T-cell (primary cell): ENCODE measurements at regions not wholly inside any gene's neighbourhood (a gene's known extent, or its start where the extent isn't known, plus 50 kb on each side); places are given as distances from the start of the nearest gene placed in this dataset.

Experiments
- ATAC-seq, 4 experiments: fragments of 200-7000 bp in 3 of 4; fragments of 150-1000 bp in 1 of 4; cut with Tn5 transposase; replicated peaks in 1 of 4; 1 replicate in 3 of 4; 2 replicates in 1 of 4; pipeline ENCODE4 v1.10.0; 2021; ENCODE audit warnings: moderate library complexity in 3 of 4, mild to moderate bottlenecking in 2 of 4, moderate number of reproducible peaks in 1 of 4
- CTCF ChIA-PET, 2 donors: fragments of 300-600 bp; sonication (Branson Sonifier 250); formaldehyde crosslinking; loops; one replicate each; lab custom pipeline; 2022; ENCODE audit warnings: antibody characterized with exemption in 2 of 2; lab: Charles Lee
- POLR2A ChIA-PET, 2 donors: fragments of 300-600 bp; sonication (Branson Sonifier 250); formaldehyde crosslinking; loops; one replicate each; lab custom pipeline; 2022; ENCODE audit warnings: antibody characterized with exemption in 2 of 2; lab: Charles Lee
- DNase-seq, 35 experiments: peaks; one replicate each; pipeline versions ENCODE4 v3.0.0 to v3.0.0-alpha.2; 2013 to 2023
- H3K27ac ChIP-seq: one replicate; pipeline ENCODE4 v1.5.1; 2013; ENCODE audit warnings: low read length
- H3K27me3 ChIP-seq, 2 experiments: replicated peaks in 1 of 2; 1 replicate in 1 of 2; 2 replicates in 1 of 2; pipeline versions ENCODE4 v1.6.1 to v1.7.0; 2013; ENCODE audit warnings: low read length in 1 of 2, mixed read lengths in 1 of 2; ENCODE audit not compliant: control insufficient read depth in 2 of 2, insufficient read depth in 2 of 2; ENCODE audit errors: extremely low read depth in 1 of 2
- H3K36me3 ChIP-seq, 2 donors: 1 replicate in 1 of 2; 2 replicates in 1 of 2; pipeline versions ENCODE4 v1.6.1 to v1.7.0; 2013; ENCODE audit warnings: low read length in 1 of 2; ENCODE audit not compliant: control insufficient read depth in 2 of 2, insufficient read depth in 1 of 2; ENCODE audit errors: extremely low read depth in 1 of 2
- H3K4me1 ChIP-seq, 2 experiments: 1 replicate in 1 of 2; 2 replicates in 1 of 2; pipeline versions ENCODE4 v1.6.1 to v1.7.0; 2013; ENCODE audit warnings: low read length in 2 of 2, mixed read lengths in 1 of 2; ENCODE audit not compliant: insufficient read depth in 2 of 2, control insufficient read depth in 1 of 2; ENCODE audit errors: extremely low read depth in 1 of 2
- H3K4me3 ChIP-seq, 2 donors: 1 replicate in 1 of 2; 2 replicates in 1 of 2; pipeline versions ENCODE4 v1.5.1 to v1.7.0; 2013; ENCODE audit warnings: mild to moderate bottlenecking in 2 of 2, low read length in 1 of 2, moderate library complexity in 1 of 2; ENCODE audit not compliant: control insufficient read depth in 1 of 2; ENCODE audit errors: extremely low read depth in 1 of 2
- H3K9me3 ChIP-seq: 2 replicates; pipeline ENCODE4 v1.7.0; 2013
- H3K27ac Mint-ChIP-seq, 2 donors: one replicate each; pipeline ENCODE4 v1.8.0; 2020 to 2021; ENCODE audit warnings: mild to moderate bottlenecking in 2 of 2, mixed read lengths in 2 of 2
- H3K27me3 Mint-ChIP-seq, 2 donors: one replicate each; pipeline ENCODE4 v1.8.0; 2021 to 2022; ENCODE audit warnings: mixed read lengths in 2 of 2
- H3K36me3 Mint-ChIP-seq: one replicate; pipeline ENCODE4 v1.8.0; 2021; ENCODE audit warnings: mixed read lengths
- H3K4me1 Mint-ChIP-seq, 3 donors: one replicate each; pipeline ENCODE4 v1.8.0; 2020 to 2022; ENCODE audit warnings: mixed read lengths in 3 of 3, mild to moderate bottlenecking in 1 of 3
- H3K4me3 Mint-ChIP-seq, 3 donors: one replicate each; pipeline ENCODE4 v1.8.0; 2020 to 2022; ENCODE audit warnings: mild to moderate bottlenecking in 3 of 3, mixed read lengths in 3 of 3, moderate library complexity in 3 of 3
- H3K9me3 Mint-ChIP-seq, 3 donors: one replicate each; pipeline ENCODE4 v1.8.0; 2020 to 2022; ENCODE audit warnings: mixed read lengths in 3 of 3
- WGBS: methylation state at CpG from one replicate; pipeline ENCODE4 v1.1.5; 2013; ENCODE audit warnings: missing lambda C conversion rate; ENCODE audit not compliant: insufficient coverage; 5-methylcytosine and 5-hydroxymethylcytosine counted together

GRCh38 chr1:58882322-58882948 is 98.6 kb upstream of the JUN start:
- no peak overlapping the region for H3K4me3 ChIP-seq
- H3K36me3 Mint-ChIP-seq, result no peaks in the 10 kb centered on the region
- no peak overlapping the region for H3K4me3 Mint-ChIP-seq
- H3K9me3 Mint-ChIP-seq, result no peaks in the 10 kb centered on the region
- no peaks in the 10 kb centered on the region for H3K27me3 Mint-ChIP-seq
- peaks cover 0 to 5% of the 10 kb centered on the region in 2 experiments for H3K27me3 ChIP-seq
- WGBS, result 85% methylated on average over 9 of the region's 12 CpGs
- H3K4me1 ChIP-seq, result peaks cover 32 to 35% of the 10 kb centered on the region in 2 experiments
- H3K27ac ChIP-seq, result no peak overlapping the region
- ATAC-seq (no peak), DNase-seq (no peak)
- no peak overlapping the region for H3K27ac Mint-ChIP-seq
- CTCF ChIA-PET, result no interaction called here
- H3K36me3 ChIP-seq, result no peaks in the 10 kb centered on the region
- no peaks in the 10 kb centered on the region for H3K9me3 ChIP-seq
- POLR2A ChIA-PET, result no interaction called here
- H3K4me1 Mint-ChIP-seq, result peaks cover 33 to 44% (median 35%) of the 10 kb centered on the region in 3 donors

GRCh38 chr1:58883037-58883887 is 99.4 kb upstream of the JUN start:
- H3K4me3 Mint-ChIP-seq, result no peak overlapping the region
- peak in 1 of 35 experiments; percentile 25 for DNase-seq
- peaks cover 33 to 51% (median 37%) of the 10 kb centered on the region in 3 donors for H3K4me1 Mint-ChIP-seq
- Histone ChIP-seq H3K36me3 (no peaks in the 10 kb centered on the region), H3K27ac (no peak overlapping the region), H3K4me3 (no peak overlapping the region), H3K4me1 (peaks cover 32 to 39% of the 10 kb centered on the region in 2 experiments), H3K27me3 (peaks cover 0 to 5% of the 10 kb centered on the region in 2 experiments), H3K9me3 (no peaks in the 10 kb centered on the region)
- no peaks in the 10 kb centered on the region for H3K36me3 Mint-ChIP-seq
- no peak for ATAC-seq
- WGBS, result 73% methylated on average over 9 of the region's 12 CpGs
- ChIA-PET POLR2A (interaction anchor here in 1 of 2 donors (0.5 to 0.6 kb wide), 2 partner anchors 19 to 973 kb away, joined by 3 read pairs; no protein-coding TSS in a partner anchor), CTCF (no interaction called here)
- H3K9me3 Mint-ChIP-seq, result no peaks in the 10 kb centered on the region
- H3K27me3 Mint-ChIP-seq, result no peaks in the 10 kb centered on the region
- no peak overlapping the region for H3K27ac Mint-ChIP-seq

GRCh38 chr1:58883888-58884482 is 100.1 kb upstream of the JUN start:
- peaks cover 32 to 39% of the 10 kb centered on the region in 2 experiments for H3K4me1 ChIP-seq
- peaks cover 33 to 56% (median 37%) of the 10 kb centered on the region in 3 donors for H3K4me1 Mint-ChIP-seq
- POLR2A ChIA-PET, result interaction anchor here in 1 of 2 donors (0.6 kb wide), 1 partner anchor 18 kb away, joined by 3 read pairs; no protein-coding TSS in a partner anchor
- DNase-seq (no peak), ATAC-seq (no peak)
- H3K9me3 Mint-ChIP-seq, result no peaks in the 10 kb centered on the region
- peaks cover 0 to 5% of the 10 kb centered on the region in 2 experiments for H3K27me3 ChIP-seq
- H3K4me3 Mint-ChIP-seq, result no peak overlapping the region
- no peaks in the 10 kb centered on the region for H3K27me3 Mint-ChIP-seq
- H3K27ac Mint-ChIP-seq, result no peak overlapping the region
- H3K9me3 ChIP-seq, result no peaks in the 10 kb centered on the region
- no CpG with 5 or more reads among the region's 4 CpGs for WGBS
- no peaks in the 10 kb centered on the region for H3K36me3 ChIP-seq
- no peak overlapping the region for H3K4me3 ChIP-seq
- CTCF ChIA-PET, result no interaction called here
- H3K27ac ChIP-seq, result no peak overlapping the region
- no peaks in the 10 kb centered on the region for H3K36me3 Mint-ChIP-seq

GRCh38 chr1:58884706-58885661 is 101.1 kb upstream of the JUN start:
- H3K4me3 Mint-ChIP-seq, result peak overlapping the region in 1 of 3 donors; percentile 58
- H3K4me1 ChIP-seq, result peaks cover 34 to 39% of the 10 kb centered on the region in 2 experiments
- no peaks in the 10 kb centered on the region for H3K27me3 Mint-ChIP-seq
- H3K4me1 Mint-ChIP-seq, result peaks cover 39 to 66% (median 41%) of the 10 kb centered on the region in 3 donors
- no peaks in the 10 kb centered on the region for H3K36me3 ChIP-seq
- peak in 4 of 35 experiments; percentile 2 to 24 (median 11) for DNase-seq
- ChIA-PET CTCF (no interaction called here), POLR2A (no interaction called here)
- 84% methylated on average over 6 of the region's 8 CpGs for WGBS
- ATAC-seq, result peak in 3 of 4 experiments; percentile 31 to 43 (median 31)
- H3K27ac ChIP-seq, result peak overlapping the region; percentile 14
- H3K9me3 Mint-ChIP-seq, result no peaks in the 10 kb centered on the region
- peaks cover 0 to 5% of the 10 kb centered on the region in 2 experiments for H3K27me3 ChIP-seq
- no peaks in the 10 kb centered on the region for H3K9me3 ChIP-seq
- no peak overlapping the region for H3K4me3 ChIP-seq
- H3K36me3 Mint-ChIP-seq, result no peaks in the 10 kb centered on the region
- H3K27ac Mint-ChIP-seq, result peak overlapping the region; percentile 66 to 84

- CTCF ChIA-PET, result interaction anchor here in 1 of 2 donors (0.6 to 1.5 kb wide), 2 partner anchors 135 to 371 kb away, joined by 3 to 4 read pairs; no protein-coding TSS in a partner anchor
- Mint-ChIP-seq H3K27me3 (no peaks in the 10 kb centered on the region), H3K9me3 (no peaks in the 10 kb centered on the region), H3K27ac (peak overlapping the region; percentile 66 to 84), H3K4me1 (peaks cover 39 to 69% (median 43%) of the 10 kb centered on the region in 3 donors), H3K36me3 (no peaks in the 10 kb centered on the region), H3K4me3 (peak overlapping the region in 1 of 3 donors; percentile 58)
- Histone ChIP-seq H3K27me3 (peaks cover 0 to 6% of the 10 kb centered on the region in 2 experiments), H3K9me3 (no peaks in the 10 kb centered on the region), H3K4me3 (no peak overlapping the region), H3K4me1 (peaks cover 34 to 39% of the 10 kb centered on the region in 2 experiments), H3K36me3 (no peaks in the 10 kb centered on the region), H3K27ac (peak overlapping the region; percentile 14)
- POLR2A ChIA-PET, result interaction anchor here in 1 of 2 donors (0.6 kb wide), 1 partner anchor 100 kb away, joined by 4 read pairs; no protein-coding TSS in a partner anchor
- peak; percentile 61 to 96 (median 74) for ATAC-seq
- WGBS, result 6% methylated on average over 2 of the region's 5 CpGs
- peak in 31 of 35 experiments; percentile 11 to 67 (median 34) for DNase-seq
Observed at GRCh38 chr1:58885998-58886397, 102.2 kb upstream of the JUN start.
